Lower lobe of right lung (tissue), 2 donors: ENCODE measurements at regions not wholly inside any gene's neighbourhood (a gene's known extent, or its start where the extent isn't known, plus 50 kb on each side); places are given as distances from the start of the nearest gene placed in this dataset.

Experiments used
- ATAC-seq, 2 donors: fragments of 200-7000 bp; cut with Tn5 transposase; one replicate each; pipeline ENCODE4 v1.9.1; 2020 to 2022; ENCODE audit warnings: mild to moderate bottlenecking in 2 of 2, moderate library complexity in 2 of 2
- DNase-seq: peaks from one replicate; pipeline ENCODE4 v3.0.0-alpha.2; 2020
- H3K27ac ChIP-seq: fragments of 200-600 bp; one replicate; pipeline ENCODE4 v1.8.0; 2022
- H3K27me3 ChIP-seq: fragments of 200-600 bp; one replicate; pipeline ENCODE4 v1.8.0; 2022; ENCODE audit warnings: low read depth
- H3K36me3 ChIP-seq: fragments of 200-600 bp; one replicate; pipeline ENCODE4 v1.8.0; 2022; ENCODE audit warnings: mild to moderate bottlenecking
- H3K4me1 ChIP-seq: fragments of 200-600 bp; one replicate; pipeline ENCODE4 v1.8.0; 2022
- H3K4me3 ChIP-seq: fragments of 200-600 bp; one replicate; pipeline ENCODE4 v1.8.0; 2022; ENCODE audit warnings: mild to moderate bottlenecking
- H3K9me3 ChIP-seq: fragments of 200-600 bp; one replicate; pipeline ENCODE4 v1.8.0; 2022
- intact Hi-C: fragments of 100-400 bp; cut with DNase I; formaldehyde crosslinking; loops from one replicate; pipeline ENCODE4 v1.11.0; 2022
- TF ChIP-seq, protein P1 (sequence below): fragments of 200-600 bp; IDR thresholded peaks from one replicate; pipeline ENCODE4 v1.8.0; 2022; ENCODE audit warnings: antibody characterized with exemption, mild to moderate bottlenecking
- donor health status: DM: no; HTN: yes; CAD: no; lungs with severe emphysema.

DNA sequence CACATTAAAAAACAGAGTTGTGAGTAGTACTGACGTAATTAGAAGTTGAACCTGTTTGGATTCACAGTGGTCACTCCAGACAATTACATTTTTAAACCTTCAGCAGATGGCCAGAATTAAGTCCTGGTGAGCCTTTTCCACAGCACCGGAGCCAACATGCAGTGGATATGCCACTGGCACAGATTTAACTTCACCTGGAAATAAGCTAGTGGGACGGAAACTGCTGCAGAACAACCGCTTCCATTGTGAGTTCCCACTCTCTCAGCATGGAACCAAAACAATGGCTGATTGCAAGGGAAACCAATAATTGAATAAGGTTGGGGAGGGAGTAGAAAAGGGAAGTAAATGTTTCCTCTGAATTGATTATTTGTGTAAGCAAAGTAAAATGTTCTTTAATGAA lies 515.1 kb downstream of the STK39 start:
- Histone ChIP-seq H3K4me1 (no peaks in the 10 kb centered on the region), H3K27ac (no peak overlapping the region), H3K27me3 (no peaks in the 10 kb centered on the region), H3K36me3 (no peaks in the 10 kb centered on the region), H3K4me3 (no peak overlapping the region), H3K9me3 (no peaks in the 10 kb centered on the region)
- ATAC-seq (no peak), DNase-seq (no peak)
- TF ChIP-seq, protein P1, sequence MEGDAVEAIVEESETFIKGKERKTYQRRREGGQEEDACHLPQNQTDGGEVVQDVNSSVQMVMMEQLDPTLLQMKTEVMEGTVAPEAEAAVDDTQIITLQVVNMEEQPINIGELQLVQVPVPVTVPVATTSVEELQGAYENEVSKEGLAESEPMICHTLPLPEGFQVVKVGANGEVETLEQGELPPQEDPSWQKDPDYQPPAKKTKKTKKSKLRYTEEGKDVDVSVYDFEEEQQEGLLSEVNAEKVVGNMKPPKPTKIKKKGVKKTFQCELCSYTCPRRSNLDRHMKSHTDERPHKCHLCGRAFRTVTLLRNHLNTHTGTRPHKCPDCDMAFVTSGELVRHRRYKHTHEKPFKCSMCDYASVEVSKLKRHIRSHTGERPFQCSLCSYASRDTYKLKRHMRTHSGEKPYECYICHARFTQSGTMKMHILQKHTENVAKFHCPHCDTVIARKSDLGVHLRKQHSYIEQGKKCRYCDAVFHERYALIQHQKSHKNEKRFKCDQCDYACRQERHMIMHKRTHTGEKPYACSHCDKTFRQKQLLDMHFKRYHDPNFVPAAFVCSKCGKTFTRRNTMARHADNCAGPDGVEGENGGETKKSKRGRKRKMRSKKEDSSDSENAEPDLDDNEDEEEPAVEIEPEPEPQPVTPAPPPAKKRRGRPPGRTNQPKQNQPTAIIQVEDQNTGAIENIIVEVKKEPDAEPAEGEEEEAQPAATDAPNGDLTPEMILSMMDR: no peak
- intact Hi-C loops: no loop called here

DNA sequence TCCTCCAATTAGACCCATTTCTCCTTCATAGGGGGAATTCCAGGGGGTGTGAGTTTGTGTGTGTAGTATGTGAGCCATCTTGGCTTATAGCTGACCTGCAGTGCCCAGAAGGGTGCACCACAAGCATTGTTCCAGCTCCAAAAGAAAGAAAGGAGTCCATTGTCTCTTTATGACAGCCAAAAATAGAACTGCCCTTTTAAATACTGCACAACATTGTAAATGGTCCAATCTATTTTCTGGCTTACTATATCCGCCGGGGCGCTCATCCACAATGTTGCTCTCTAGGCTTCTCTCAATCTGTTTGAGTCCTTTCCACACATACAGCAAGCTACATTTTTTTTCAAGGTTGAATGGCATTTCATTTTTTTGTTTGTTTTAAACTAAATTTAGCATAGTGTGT lies 517.5 kb downstream of the STK39 start:
- Histone ChIP-seq H3K27me3 (no peaks in the 10 kb centered on the region), H3K4me3 (no peak overlapping the region), H3K36me3 (no peaks in the 10 kb centered on the region), H3K9me3 (no peaks in the 10 kb centered on the region), H3K27ac (no peak overlapping the region), H3K4me1 (no peaks in the 10 kb centered on the region)
- DNase-seq (no peak), ATAC-seq (no peak)
- TF ChIP-seq, protein P1: no peak
- intact Hi-C loops: no loop called here

DNA sequence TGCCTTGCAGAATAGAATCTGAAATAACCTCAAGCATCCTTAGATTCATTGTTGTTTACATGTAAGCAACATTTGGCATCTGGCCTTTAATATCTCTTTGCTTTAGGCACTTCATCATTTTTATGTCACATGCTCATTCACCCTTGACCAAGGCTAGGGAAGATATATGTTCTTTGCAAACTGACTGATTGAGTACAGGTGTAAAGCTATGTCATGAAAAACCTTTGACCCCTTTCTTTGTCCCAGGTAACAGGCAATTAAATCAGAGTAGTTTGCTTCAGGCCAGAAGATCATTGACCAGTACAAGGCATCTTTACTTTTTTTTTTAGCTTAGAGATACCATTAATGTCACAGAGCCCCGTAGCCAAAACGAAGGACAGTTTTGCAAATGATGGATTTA lies 520.6 kb downstream of the STK39 start:
- Histone ChIP-seq H3K4me1 (no peaks in the 10 kb centered on the region), H3K27ac (no peak overlapping the region), H3K36me3 (no peaks in the 10 kb centered on the region), H3K4me3 (no peak overlapping the region), H3K9me3 (no peaks in the 10 kb centered on the region), H3K27me3 (no peaks in the 10 kb centered on the region)
- intact Hi-C loops: no loop called here
- TF ChIP-seq, protein P1: no peak
- no peak for ATAC-seq
- DNase-seq: no peak

DNA sequence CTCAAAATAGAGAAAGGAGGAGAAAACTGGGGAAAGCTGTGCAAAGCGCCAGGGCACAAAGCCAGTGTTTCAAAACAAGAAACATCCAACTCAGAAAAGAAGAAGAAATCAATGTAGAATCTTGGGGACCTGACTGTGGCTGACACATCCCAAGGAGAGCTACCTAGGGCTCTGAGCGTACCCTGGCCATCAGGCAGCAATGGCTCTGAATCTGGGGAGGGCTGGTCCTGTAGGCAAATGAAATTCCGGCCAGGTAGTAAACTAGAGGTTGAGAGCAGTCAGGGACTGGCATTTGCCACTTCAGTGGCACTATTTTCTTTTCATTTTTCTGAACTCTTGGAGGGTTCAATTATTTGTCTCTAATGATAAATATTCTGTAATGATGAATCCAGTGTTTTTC lies 525.8 kb downstream of the STK39 start:
- DNase-seq (no peak), ATAC-seq (no peak)
- Histone ChIP-seq H3K9me3 (no peaks in the 10 kb centered on the region), H3K4me1 (no peaks in the 10 kb centered on the region), H3K27me3 (no peaks in the 10 kb centered on the region), H3K4me3 (no peak overlapping the region), H3K36me3 (no peaks in the 10 kb centered on the region), H3K27ac (no peak overlapping the region)
- TF ChIP-seq, protein P1: no peak
- intact Hi-C loops: no loop called here

DNA sequence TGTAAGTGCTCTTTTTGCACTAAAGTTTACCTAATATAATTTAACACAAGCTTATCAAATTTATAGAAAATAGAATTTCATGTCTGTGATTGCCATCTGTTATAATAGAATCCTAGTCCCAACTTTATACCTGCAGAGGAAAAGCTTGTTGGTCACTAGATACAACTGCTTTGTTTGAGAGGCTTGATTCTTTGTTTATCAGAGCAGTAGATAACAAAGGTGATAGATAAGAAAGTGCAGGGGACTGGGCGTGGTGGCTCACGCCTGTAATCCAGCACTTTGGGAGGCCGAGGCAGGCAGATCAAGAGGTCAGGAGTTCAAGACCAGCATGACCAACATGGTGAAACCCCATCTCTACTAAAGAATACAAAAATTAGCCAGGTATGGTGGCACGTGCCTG lies 528.0 kb downstream of the STK39 start:
- Histone ChIP-seq H3K27me3 (no peaks in the 10 kb centered on the region), H3K4me1 (no peaks in the 10 kb centered on the region), H3K9me3 (no peaks in the 10 kb centered on the region), H3K27ac (no peak overlapping the region), H3K36me3 (no peaks in the 10 kb centered on the region), H3K4me3 (no peak overlapping the region)
- intact Hi-C loops: no loop called here
- TF ChIP-seq, protein P1: no peak
- ATAC-seq (no peak), DNase-seq (no peak)

DNA sequence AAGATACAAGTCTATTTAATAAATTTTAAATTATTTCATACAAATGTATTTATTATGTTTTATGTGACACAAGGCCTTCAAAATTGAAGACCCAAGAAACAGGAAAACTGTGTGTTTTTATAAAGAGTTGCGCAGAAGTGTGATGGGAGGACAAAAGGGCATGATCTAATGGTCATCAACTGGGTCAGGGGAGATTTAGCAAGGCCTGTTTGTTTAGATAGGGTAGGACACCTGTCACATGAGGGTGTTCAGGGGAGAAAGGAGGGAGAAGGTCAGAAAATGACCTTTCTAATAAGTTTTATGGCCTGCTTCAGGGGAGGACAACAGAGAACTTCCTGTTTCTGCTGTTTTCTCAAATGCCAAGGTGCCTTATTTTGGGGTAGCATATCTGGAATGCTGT lies 528.8 kb downstream of the STK39 start:
- intact Hi-C loops: no loop called here

More for the DNA sequence above, 528.8 kb downstream of the STK39 start:
- Histone ChIP-seq H3K27ac (no peak overlapping the region), H3K27me3 (no peaks in the 10 kb centered on the region), H3K4me1 (no peaks in the 10 kb centered on the region), H3K9me3 (no peaks in the 10 kb centered on the region), H3K36me3 (no peaks in the 10 kb centered on the region), H3K4me3 (no peak overlapping the region)
- TF ChIP-seq, protein P1: no peak
- DNase-seq (no peak), ATAC-seq (no peak)
